NCI-H1417 (cell line): ENCODE measurements at regions not wholly inside any gene's neighbourhood (a gene's known extent, or its start where the extent isn't known, plus 50 kb on each side); places are given as distances from the start of the nearest gene placed in this dataset.

Experiments used
- DNase-seq, 3 experiments: peaks; one replicate each; lab custom pipeline; 2025; lab: John Stamatoyannopoulos, UW

- DNase-seq: no peak
Observed at GRCh38 chr14:61226015-61226654, 55.0 kb downstream of the TMEM30B start.

- DNase-seq: no peak
Observed at GRCh38 chr14:61225344-61225743, 55.8 kb downstream of the TMEM30B start.

- DNase-seq: no peak
Observed at GRCh38 chr14:61223552-61223951, 57.6 kb downstream of the TMEM30B start.

- DNase-seq: peak in 1 of 3 experiments; percentile 37
Observed at GRCh38 chr14:61222388-61222787, 58.8 kb downstream of the TMEM30B start.

- DNase-seq: peak in 2 of 3 experiments; percentile 53 to 73
Observed at GRCh38 chr14:61221906-61222305, 59.2 kb downstream of the TMEM30B start.

GRCh38 chr14:61219673-61220072, 61.5 kb downstream of the TMEM30B start:
- DNase-seq: no peak

GRCh38 chr14:61219256-61219655, 61.9 kb downstream of the TMEM30B start:
- DNase-seq: no peak

GRCh38 chr14:61218767-61219166, 62.4 kb downstream of the TMEM30B start:
- DNase-seq: peak in 1 of 3 experiments; percentile 43

- DNase-seq: no peak
Observed at GRCh38 chr14:61218157-61218556, 63.0 kb downstream of the TMEM30B start.

- DNase-seq: no peak
Observed at GRCh38 chr14:61217516-61217915, 63.6 kb downstream of the TMEM30B start.

- DNase-seq: no peak
Observed at GRCh38 chr14:61215222-61216020, 65.7 kb downstream of the TMEM30B start.

GRCh38 chr14:61213920-61214319, 67.2 kb downstream of the TMEM30B start:
- DNase-seq: no peak

GRCh38 chr14:61213191-61213621, 67.9 kb downstream of the TMEM30B start:
- peak in 1 of 3 experiments; percentile 33 for DNase-seq

GRCh38 chr14:61212546-61212945, 68.6 kb downstream of the TMEM30B start:
- no peak for DNase-seq

GRCh38 chr14:61211476-61212255, 69.5 kb downstream of the TMEM30B start:
- peak; percentile 72 to 96 (median 93) for DNase-seq

- peak; percentile 44 to 95 (median 89) for DNase-seq
Observed at GRCh38 chr14:61203081-61203753, 77.9 kb downstream of the TMEM30B start.

GRCh38 chr14:61202124-61202523, 79.0 kb downstream of the TMEM30B start:
- no peak for DNase-seq

GRCh38 chr14:61201171-61201570, 80.0 kb downstream of the TMEM30B start:
- DNase-seq: no peak

GRCh38 chr14:61197416-61197815, 83.7 kb downstream of the TMEM30B start:
- DNase-seq: peak in 2 of 3 experiments; percentile 19 to 50

GRCh38 chr14:61196792-61197191, 84.3 kb downstream of the TMEM30B start:
- peak in 1 of 3 experiments; percentile 22 for DNase-seq

- DNase-seq: no peak
Observed at GRCh38 chr14:61196034-61196433, 85.1 kb downstream of the TMEM30B start.

GRCh38 chr14:61193476-61193875, 87.7 kb downstream of the TMEM30B start:
- DNase-seq: peak; percentile 34 to 54 (median 51)
